IMR-90 (cell line): ENCODE measurements at regions not wholly inside any gene's neighbourhood (a gene's known extent, or its start where the extent isn't known, plus 50 kb on each side); places are given as distances from the start of the nearest gene placed in this dataset.

Experiments used
- ATAC-seq: fragments of 200-7000 bp; cut with Tn5 transposase; 2 replicates; pipeline ENCODE4 v1.9.1; 2020; ENCODE audit warnings: low read depth, mild to moderate bottlenecking, moderate library complexity
- BruUV-seq: library from RNA; stranded (reverse); fragments of 400-500 nt; replicated peaks from 2 replicates; lab custom pipeline; 2021; lab: Mats Ljungman, UMichigan
- CTCF ChIA-PET: fragments of 300-600 bp; formaldehyde crosslinking; extraction: SDS; loops from one replicate; lab custom pipeline; 2021; ENCODE audit warnings: antibody characterized with exemption; lab: Yijun Ruan, JAX
- POLR2A ChIA-PET: fragments of 300-600 bp; sonication (Branson Sonifier 250); formaldehyde crosslinking; loops from one replicate; lab custom pipeline; 2022; ENCODE audit warnings: antibody characterized with exemption; ENCODE audit not compliant: unreplicated experiment; lab: Charles Lee
- DNase-seq: peaks from one replicate; pipeline ENCODE4 v3.0.0; 2013
- H2AFZ ChIP-seq: replicated peaks from 2 replicates; pipeline ENCODE3; 2013; ENCODE audit warnings: low read length, mild to moderate bottlenecking; ENCODE audit not compliant: poor library complexity
- H2AK5ac ChIP-seq: 2 replicates; pipeline ENCODE4 v1.6.1; 2013; ENCODE audit warnings: low read depth, low read length, inconsistent platforms
- H2AK9ac ChIP-seq: replicated peaks from 2 replicates; pipeline ENCODE3; 2013; ENCODE audit warnings: mild to moderate bottlenecking, low read depth, low read length, moderate library complexity; ENCODE audit not compliant: poor library complexity
- H2BK120ac ChIP-seq: 2 replicates; pipeline ENCODE4 v1.6.1; 2013; ENCODE audit warnings: low read depth, low read length, inconsistent platforms
- H2BK15ac ChIP-seq: 3 replicates; pipeline ENCODE4 v1.6.1; 2013; ENCODE audit warnings: low read depth, low read length, inconsistent platforms
- H2BK20ac ChIP-seq: 2 replicates; pipeline ENCODE4 v1.6.1; 2013; ENCODE audit warnings: low read depth, mild to moderate bottlenecking, inconsistent platforms, low read length, moderate library complexity
- H2BK5ac ChIP-seq: 2 replicates; pipeline ENCODE4 v1.6.1; 2013; ENCODE audit warnings: mild to moderate bottlenecking, low read depth, low read length, inconsistent platforms; ENCODE audit not compliant: poor library complexity, severe bottlenecking
- H3K14ac ChIP-seq: replicated peaks from 2 replicates; pipeline ENCODE4 v1.6.1; 2013; ENCODE audit warnings: low read depth, low read length, inconsistent platforms
- H3K18ac ChIP-seq: 2 replicates; pipeline ENCODE4 v1.6.1; 2013; ENCODE audit warnings: low read depth, low read length, control low read depth
- H3K23ac ChIP-seq: 2 replicates; pipeline ENCODE4 v1.6.1; 2013; ENCODE audit warnings: low read depth, low read length, inconsistent platforms
- H3K27ac ChIP-seq: 2 replicates; pipeline ENCODE4 v1.5.1; 2013; ENCODE audit warnings: mild to moderate bottlenecking, control low read depth, low read length; ENCODE audit not compliant: insufficient read depth
- H3K27me3 ChIP-seq: 2 replicates; pipeline ENCODE4 v1.6.1; 2013; ENCODE audit warnings: low read length; ENCODE audit not compliant: control insufficient read depth, insufficient read depth
- H3K36me3 ChIP-seq: 2 replicates; pipeline ENCODE4 v1.6.1; 2013; ENCODE audit warnings: low read length, mixed read lengths; ENCODE audit not compliant: control insufficient read depth, insufficient read depth
- H3K4ac ChIP-seq: 2 replicates; pipeline ENCODE4 v1.6.1; 2013; ENCODE audit warnings: low read depth, low read length, inconsistent platforms
- H3K4me1 ChIP-seq: 2 replicates; pipeline ENCODE4 v1.6.1; 2013; ENCODE audit warnings: low read length, mixed read lengths; ENCODE audit not compliant: control insufficient read depth, insufficient read depth
- H3K4me2 ChIP-seq: 2 replicates; pipeline ENCODE4 v1.6.1; 2013; ENCODE audit warnings: low read depth, mild to moderate bottlenecking, control low read depth, low read length, moderate library complexity
- H3K4me3 ChIP-seq: 2 replicates; pipeline ENCODE4 v1.5.1; 2013; ENCODE audit warnings: low read depth, mild to moderate bottlenecking, control low read depth, low read length, moderate library complexity; ENCODE audit not compliant: insufficient read depth
- H3K56ac ChIP-seq: 2 replicates; pipeline ENCODE4 v1.6.1; 2013; ENCODE audit warnings: low read length, inconsistent platforms; ENCODE audit not compliant: insufficient read depth; ENCODE audit errors: extremely low read depth
- H3K79me1 ChIP-seq, 2 experiments: 2 replicates each; pipeline ENCODE4 v1.6.1; 2013; ENCODE audit warnings: low read length in 2 of 2, inconsistent platforms in 1 of 2, low read depth in 1 of 2
- H3K9ac ChIP-seq: 2 replicates; pipeline ENCODE4 v1.6.1; 2013; ENCODE audit warnings: low read depth, low read length, control low read depth
- H3K9me1 ChIP-seq: 2 replicates; pipeline ENCODE4 v1.6.1; 2013; ENCODE audit warnings: low read length, inconsistent platforms; ENCODE audit not compliant: insufficient read depth
- H3K9me3 ChIP-seq: 2 replicates; pipeline ENCODE4 v1.6.1; 2013; ENCODE audit warnings: low read length; ENCODE audit not compliant: control insufficient read depth, insufficient read depth
- H4K20me1 ChIP-seq: 2 replicates; pipeline ENCODE4 v1.6.1; 2013; ENCODE audit warnings: low read length, inconsistent platforms; ENCODE audit not compliant: insufficient read depth
- H4K5ac ChIP-seq: 2 replicates; pipeline ENCODE4 v1.6.1; 2013; ENCODE audit warnings: mild to moderate bottlenecking, low read depth, low read length, control low read depth
- H4K8ac ChIP-seq, 2 experiments: 2 replicates each; pipeline ENCODE4 v1.6.1; 2013; ENCODE audit warnings: low read depth in 2 of 2, low read length in 2 of 2, control low read depth in 1 of 2, inconsistent platforms in 1 of 2
- H4K91ac ChIP-seq: 2 replicates; pipeline ENCODE4 v1.6.1; 2013; ENCODE audit warnings: low read depth, low read length, inconsistent platforms; ENCODE audit not compliant: insufficient read depth
- RCOR1 ChIP-seq: IDR thresholded peaks from 2 replicates; pipeline ENCODE4 v1.6.1; 2012; ENCODE audit warnings: mild to moderate bottlenecking, low read length, improper control_type of control experiment; ENCODE audit not compliant: insufficient replicate concordance
- dilution Hi-C: fragments of 300-500 bp; cut with HindIII; formaldehyde crosslinking; loops from one replicate; pipeline ENCODE4 v1.14.3; 2018; ENCODE audit warnings: low sequenced_read_pairs; ENCODE audit not compliant: unreplicated experiment
- in situ Hi-C: fragments of 300-500 bp; cut with MboI; formaldehyde crosslinking; loops from 3 replicates; pipeline ENCODE4 v1.14.3; 2019; ENCODE audit warnings: low sequenced_read_pairs, inconsistent platforms, mixed read lengths
- intact Hi-C: fragments of 100-400 bp; cut with micrococcal nuclease; formaldehyde crosslinking; loops from 2 replicates; pipeline ENCODE4 v1.10.0; 2022

DNA sequence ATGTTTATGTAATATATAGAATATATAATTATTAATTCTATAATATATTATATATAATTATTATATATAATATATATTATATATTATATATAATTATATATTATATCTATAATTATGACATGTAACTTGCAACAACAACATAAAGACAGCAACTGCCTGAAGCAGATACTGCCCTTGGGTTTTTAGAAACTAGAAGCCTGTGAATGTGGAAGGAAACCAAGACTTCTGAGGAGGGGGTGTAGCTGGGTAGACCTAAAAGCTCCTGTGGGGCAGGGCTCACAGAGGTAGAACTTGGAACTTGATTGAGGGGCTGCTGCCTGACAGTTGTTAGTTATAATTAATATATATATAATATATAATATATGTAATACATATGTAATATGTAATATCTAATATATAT is 167.2 kb upstream of the SLIT2 start:
- no peaks in the 10 kb centered on the region for H3K9me3 ChIP-seq
- no peaks in the 10 kb centered on the region for H3K79me1 ChIP-seq
- DNase-seq: no peak
- H2BK5ac ChIP-seq: no peak overlapping the region
- H2AK9ac ChIP-seq: no peak overlapping the region
- H3K14ac ChIP-seq: no peak overlapping the region
- CTCF ChIA-PET: no interaction called here
- no peak overlapping the region for H2BK20ac ChIP-seq
- in situ Hi-C loops (no loop called here), intact Hi-C loops (no loop called here), dilution Hi-C loops (no loop called here)
- no peak overlapping the region for H3K9ac ChIP-seq
- H3K4me3 ChIP-seq: no peak overlapping the region
- ATAC-seq: no peak
- no peaks in the 10 kb centered on the region for H3K27me3 ChIP-seq
- H3K27ac ChIP-seq: no peak overlapping the region
- TF ChIP-seq RCOR1: no peak
- H3K4ac ChIP-seq: no peak overlapping the region
- no peak overlapping the region for H2AK5ac ChIP-seq
- no peak overlapping the region for H4K8ac ChIP-seq
- H3K4me2 ChIP-seq: no peak overlapping the region
- H3K23ac ChIP-seq: no peak overlapping the region
- H2BK15ac ChIP-seq: no peak overlapping the region
- no peaks in the 10 kb centered on the region for H4K20me1 ChIP-seq
- no peak overlapping the region for H3K56ac ChIP-seq
- no peak overlapping the region for H2BK120ac ChIP-seq
- POLR2A ChIA-PET: no interaction called here
- BruUV-seq: no TSS peak
- H3K36me3 ChIP-seq: no peaks in the 10 kb centered on the region
- H2AFZ ChIP-seq: no peak overlapping the region
- no peaks in the 10 kb centered on the region for H3K9me1 ChIP-seq
- H4K5ac ChIP-seq: no peak overlapping the region
- H3K18ac ChIP-seq: no peak overlapping the region
- H4K91ac ChIP-seq: no peak overlapping the region
- no peaks in the 10 kb centered on the region for H3K4me1 ChIP-seq
